Duodenal mucosa (tissue), 2 donors: ENCODE measurements at regions not wholly inside any gene's neighbourhood (a gene's known extent, or its start where the extent isn't known, plus 50 kb on each side); places are given as distances from the start of the nearest gene placed in this dataset.
"Not testable (repeated sequence)": the region's sequence is repeated elsewhere in the genome, so short reads cannot be mapped to it uniquely, and the experiment has no call there.

Experiments
- H3K27ac ChIP-seq: one replicate; pipeline ENCODE4 v1.7.0; 2013; ENCODE audit warnings: low read depth, low read length
- H3K27me3 ChIP-seq, 2 donors: one replicate each; pipeline ENCODE4 v1.7.0; 2013; ENCODE audit warnings: low read length in 2 of 2, control low read depth in 1 of 2; ENCODE audit not compliant: insufficient read depth in 2 of 2, control insufficient read depth in 1 of 2
- H3K36me3 ChIP-seq, 2 donors: one replicate each; pipeline ENCODE4 v1.7.0; 2013; ENCODE audit warnings: low read length in 2 of 2, control low read depth in 1 of 2; ENCODE audit not compliant: insufficient read depth in 2 of 2, control insufficient read depth in 1 of 2
- H3K4me1 ChIP-seq, 2 donors: one replicate each; pipeline ENCODE4 v1.7.0; 2013; ENCODE audit warnings: low read length in 2 of 2, control low read depth in 1 of 2; ENCODE audit not compliant: insufficient read depth in 2 of 2, control insufficient read depth in 1 of 2
- H3K4me3 ChIP-seq, 2 donors: one replicate each; pipeline ENCODE4 v1.7.0; 2013; ENCODE audit warnings: low read length in 2 of 2, low read depth in 1 of 2
- H3K9ac ChIP-seq, 2 donors: one replicate each; pipeline ENCODE4 v1.7.0; 2013; ENCODE audit warnings: low read length in 2 of 2, low read depth in 1 of 2
- H3K9me3 ChIP-seq, 2 donors: one replicate each; pipeline ENCODE4 v1.7.0; 2013; ENCODE audit warnings: low read length in 2 of 2, control low read depth in 1 of 2; ENCODE audit not compliant: control insufficient read depth in 1 of 2

DNA sequence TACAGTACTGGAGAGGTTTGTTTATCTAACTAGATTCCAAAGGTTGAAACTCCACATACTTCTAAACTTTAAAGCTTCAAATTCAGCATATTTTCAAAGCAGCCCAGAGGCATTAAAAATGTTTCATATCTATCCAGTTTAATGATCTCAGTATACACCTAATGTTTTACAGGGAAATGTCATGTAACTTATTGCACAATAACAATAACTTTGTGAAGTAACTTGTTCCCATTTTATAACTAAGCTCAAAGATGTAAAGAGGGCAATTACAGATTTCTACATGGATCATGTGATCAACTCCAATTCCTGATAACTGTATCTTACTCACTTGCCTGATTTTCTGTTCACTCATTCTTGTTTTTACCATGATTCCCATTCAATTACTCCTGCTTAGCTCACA lies 610.0 kb downstream of the TAF11L14 start:
- no peaks in the 10 kb centered on the region for H3K4me1 ChIP-seq
- H3K9ac ChIP-seq = no peak overlapping the region
- no peaks in the 10 kb centered on the region for H3K27me3 ChIP-seq
- peaks cover 0 to 3% of the 10 kb centered on the region in 2 donors for H3K9me3 ChIP-seq
- no peak overlapping the region for H3K27ac ChIP-seq
- no peaks in the 10 kb centered on the region for H3K36me3 ChIP-seq
- no peak overlapping the region for H3K4me3 ChIP-seq

DNA sequence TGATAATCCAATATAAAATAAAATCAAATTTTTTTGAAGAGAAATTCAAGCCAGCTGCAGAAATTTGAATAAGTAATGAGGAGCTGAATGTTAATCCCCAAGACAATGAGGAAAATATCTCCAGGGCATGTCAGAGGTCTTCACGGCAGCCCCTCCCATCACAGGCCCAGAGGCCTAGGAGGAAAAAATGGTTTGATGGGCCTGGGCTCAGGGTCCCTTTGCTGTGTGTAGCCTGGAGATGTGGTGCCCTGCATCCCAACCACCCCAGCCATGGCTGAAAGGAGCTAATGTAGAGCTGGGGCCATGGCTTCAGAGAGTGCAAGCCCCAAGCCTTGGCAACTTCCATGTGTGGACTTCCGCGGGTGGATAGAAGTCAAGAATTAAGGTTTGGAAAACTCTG lies 618.3 kb downstream of the TAF11L14 start:
- Histone ChIP-seq H3K9ac (no peak overlapping the region), H3K36me3 (no peaks in the 10 kb centered on the region), H3K4me3 (no peak overlapping the region), H3K9me3 (peaks cover 0 to 6% of the 10 kb centered on the region in 2 donors), H3K4me1 (no peaks in the 10 kb centered on the region), H3K27ac (no peak overlapping the region), H3K27me3 (no peaks in the 10 kb centered on the region)

- Histone ChIP-seq H3K27me3 (no peaks in the 10 kb centered on the region), H3K4me3 (no peak overlapping the region), H3K9ac (no peak overlapping the region), H3K4me1 (no peaks in the 10 kb centered on the region), H3K9me3 (no peaks in the 10 kb centered on the region), H3K27ac (no peak overlapping the region), H3K36me3 (no peaks in the 10 kb centered on the region)
Observed at GRCh38 chr5:18264126-18264882, 630.0 kb downstream of the TAF11L14 start.

GRCh38 chr5:18270635-18271338 lies 636.5 kb downstream of the TAF11L14 start:
- H3K9ac ChIP-seq = no peak overlapping the region
- no peak overlapping the region for H3K27ac ChIP-seq
- H3K27me3 ChIP-seq = no peaks in the 10 kb centered on the region
- H3K36me3 ChIP-seq = no peaks in the 10 kb centered on the region
- no peaks in the 10 kb centered on the region for H3K9me3 ChIP-seq
- H3K4me1 ChIP-seq = no peaks in the 10 kb centered on the region
- no peak overlapping the region for H3K4me3 ChIP-seq

- no peak overlapping the region for H3K9ac ChIP-seq
- no peaks in the 10 kb centered on the region for H3K9me3 ChIP-seq
- no peaks in the 10 kb centered on the region for H3K27me3 ChIP-seq
- H3K4me3 ChIP-seq = no peak overlapping the region
- H3K27ac ChIP-seq = no peak overlapping the region
- no peaks in the 10 kb centered on the region for H3K36me3 ChIP-seq
- H3K4me1 ChIP-seq = no peaks in the 10 kb centered on the region
Observed at GRCh38 chr5:18276939-18277338, 642.7 kb downstream of the TAF11L14 start.

GRCh38 chr5:18281947-18282581 lies 647.8 kb downstream of the TAF11L14 start:
- no peak overlapping the region for H3K4me3 ChIP-seq
- H3K27me3 ChIP-seq = no peaks in the 10 kb centered on the region
- no peak overlapping the region for H3K9ac ChIP-seq
- no peaks in the 10 kb centered on the region for H3K36me3 ChIP-seq
- no peak overlapping the region for H3K27ac ChIP-seq
- H3K9me3 ChIP-seq = no peaks in the 10 kb centered on the region
- no peaks in the 10 kb centered on the region for H3K4me1 ChIP-seq

DNA sequence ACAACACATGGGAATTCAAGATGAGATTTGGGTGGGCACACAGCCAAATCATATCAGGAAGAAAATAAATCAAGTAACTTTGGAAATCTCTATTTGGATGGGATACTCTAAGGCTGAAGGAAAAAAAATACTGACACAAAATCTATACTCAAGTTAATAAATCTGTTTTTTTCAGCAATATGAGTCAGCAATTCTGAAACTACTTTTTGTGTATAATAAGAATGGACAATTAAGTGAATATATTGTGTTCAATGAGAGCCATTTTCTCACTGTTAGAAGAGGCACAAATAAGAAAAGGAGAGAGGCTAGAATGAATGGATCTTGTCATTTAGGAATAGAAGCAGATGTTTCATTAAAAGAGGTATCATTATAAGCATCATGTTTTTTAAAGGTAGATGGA lies 651.0 kb downstream of the TAF11L14 start:
- Histone ChIP-seq H3K4me1 (no peaks in the 10 kb centered on the region), H3K27ac (no peak overlapping the region), H3K4me3 (no peak overlapping the region), H3K9me3 (no peaks in the 10 kb centered on the region), H3K9ac (no peak overlapping the region), H3K36me3 (no peaks in the 10 kb centered on the region), H3K27me3 (no peaks in the 10 kb centered on the region)

DNA sequence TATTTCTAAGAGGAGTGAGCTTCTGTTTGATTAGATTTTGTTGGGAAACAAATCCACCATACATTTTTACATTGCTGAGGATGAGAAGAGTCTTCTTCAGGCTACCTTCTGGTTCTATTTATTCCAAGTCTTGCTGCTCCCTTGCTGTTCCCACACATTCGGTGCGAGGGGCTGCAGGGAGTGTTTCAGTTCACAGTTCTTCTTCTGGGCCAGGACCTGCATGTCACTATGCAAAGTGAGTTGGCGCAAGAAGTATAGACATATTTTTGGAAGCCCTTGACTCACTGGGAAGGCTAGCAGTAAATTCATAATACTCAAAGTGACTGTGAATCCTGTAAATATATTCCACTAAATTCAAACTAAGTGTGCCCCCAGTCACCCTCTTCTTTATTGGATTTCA lies 657.9 kb downstream of the TAF11L14 start:
- no peak overlapping the region for H3K27ac ChIP-seq
- no peaks in the 10 kb centered on the region for H3K4me1 ChIP-seq
- H3K9ac ChIP-seq = no peak overlapping the region
- H3K4me3 ChIP-seq = no peak overlapping the region
- no peaks in the 10 kb centered on the region for H3K9me3 ChIP-seq
- no peaks in the 10 kb centered on the region for H3K27me3 ChIP-seq
- H3K36me3 ChIP-seq = no peaks in the 10 kb centered on the region

- H3K9me3 ChIP-seq, H3K27ac ChIP-seq, H3K27me3 ChIP-seq, H3K36me3 ChIP-seq, H3K4me1 ChIP-seq, H3K4me3 ChIP-seq, H3K9ac ChIP-seq: not testable (repeated sequence)
Observed at GRCh38 chr5:18295696-18296095, 661.4 kb downstream of the TAF11L14 start.

GRCh38 chr5:18299166-18299565 lies 664.9 kb downstream of the TAF11L14 start:
- no peak overlapping the region for H3K9ac ChIP-seq
- H3K4me3 ChIP-seq = no peak overlapping the region
- H3K27me3 ChIP-seq = no peaks in the 10 kb centered on the region
- H3K4me1 ChIP-seq = no peaks in the 10 kb centered on the region
- H3K27ac ChIP-seq = no peak overlapping the region
- no peaks in the 10 kb centered on the region for H3K36me3 ChIP-seq
- no peaks in the 10 kb centered on the region for H3K9me3 ChIP-seq
